Trophoblast cell (in vitro differentiated cells and primary cell): ENCODE measurements at regions not wholly inside any gene's neighbourhood (a gene's known extent, or its start where the extent isn't known, plus 50 kb on each side); places are given as distances from the start of the nearest gene placed in this dataset.

Experiments used
- DNase-seq, 2 donors: peaks; one replicate each; pipeline ENCODE4 v3.0.0-alpha.2; 2016
- H2AFZ ChIP-seq: 2 replicates; pipeline ENCODE4 v1.6.1; 2013; ENCODE audit warnings: low read length, moderate library complexity, mild to moderate bottlenecking; ENCODE audit not compliant: insufficient read depth, poor library complexity
- H2AK5ac ChIP-seq: 2 replicates; pipeline ENCODE4 v1.6.1; 2013; ENCODE audit warnings: mild to moderate bottlenecking, low read length
- H2BK120ac ChIP-seq: 2 replicates; pipeline ENCODE4 v1.6.1; 2013; ENCODE audit warnings: low read length, mild to moderate bottlenecking, moderate library complexity; ENCODE audit not compliant: insufficient read depth, poor library complexity
- H2BK12ac ChIP-seq: 2 replicates; pipeline ENCODE4 v1.6.1; 2013; ENCODE audit warnings: mild to moderate bottlenecking, low read length, moderate library complexity
- H2BK5ac ChIP-seq: 2 replicates; pipeline ENCODE4 v1.6.1; 2013; ENCODE audit warnings: low read length, low read depth, moderate library complexity, mild to moderate bottlenecking; ENCODE audit not compliant: poor library complexity
- H3K14ac ChIP-seq: 2 replicates; pipeline ENCODE4 v1.6.1; 2013; ENCODE audit warnings: mild to moderate bottlenecking, low read length
- H3K18ac ChIP-seq: 2 replicates; pipeline ENCODE4 v1.6.1; 2013; ENCODE audit warnings: mild to moderate bottlenecking, low read length
- H3K23ac ChIP-seq: 2 replicates; pipeline ENCODE4 v1.6.1; 2013; ENCODE audit warnings: low read length
- H3K27ac ChIP-seq: 2 replicates; pipeline ENCODE4 v1.5.1; 2013; ENCODE audit warnings: low read depth, mild to moderate bottlenecking, inconsistent platforms, low read length, moderate library complexity
- H3K27me3 ChIP-seq: 2 replicates; pipeline ENCODE4 v1.6.1; 2013; ENCODE audit warnings: inconsistent platforms, mild to moderate bottlenecking, low read length, moderate library complexity; ENCODE audit not compliant: insufficient read depth
- H3K36me3 ChIP-seq, 2 experiments: 1 replicate in 1 of 2; 2 replicates in 1 of 2; pipeline ENCODE4 v1.6.1; 2013; ENCODE audit warnings: low read length in 2 of 2, mild to moderate bottlenecking in 2 of 2, moderate library complexity in 1 of 2; ENCODE audit not compliant: insufficient read depth in 2 of 2, control insufficient read depth in 1 of 2
- H3K4ac ChIP-seq: 2 replicates; pipeline ENCODE4 v1.6.1; 2013; ENCODE audit warnings: low read depth, mild to moderate bottlenecking, low read length, moderate library complexity
- H3K4me1 ChIP-seq, 2 experiments: 1 replicate in 1 of 2; 2 replicates in 1 of 2; pipeline ENCODE4 v1.6.1; 2013; ENCODE audit warnings: low read length in 2 of 2, mild to moderate bottlenecking in 2 of 2, moderate library complexity in 1 of 2; ENCODE audit not compliant: insufficient read depth in 2 of 2, control insufficient read depth in 1 of 2
- H3K4me2 ChIP-seq: 2 replicates; pipeline ENCODE4 v1.6.1; 2013; ENCODE audit warnings: inconsistent platforms, mild to moderate bottlenecking, low read length, moderate library complexity
- H3K4me3 ChIP-seq: 2 replicates; pipeline ENCODE4 v1.5.1; 2013; ENCODE audit warnings: mild to moderate bottlenecking, low read depth, low read length, inconsistent platforms
- H3K79me1 ChIP-seq: one replicate; pipeline ENCODE4 v1.6.1; 2013; ENCODE audit warnings: low read length
- H3K79me2 ChIP-seq: 2 replicates; pipeline ENCODE4 v1.6.1; 2013; ENCODE audit warnings: low read length, mild to moderate bottlenecking; ENCODE audit not compliant: control insufficient read depth, insufficient read depth, poor library complexity
- H3K9ac ChIP-seq: 2 replicates; pipeline ENCODE4 v1.6.1; 2013; ENCODE audit warnings: mild to moderate bottlenecking, low read length
- H3K9me3 ChIP-seq: 2 replicates; pipeline ENCODE4 v1.6.1; 2013; ENCODE audit warnings: low read depth, mild to moderate bottlenecking, control low read depth, inconsistent platforms, low read length; ENCODE audit not compliant: insufficient read depth
- H4K12ac ChIP-seq: 2 replicates; pipeline ENCODE4 v1.6.1; 2013; ENCODE audit warnings: low read depth, mild to moderate bottlenecking, low read length, moderate library complexity
- H4K8ac ChIP-seq: 2 replicates; pipeline ENCODE4 v1.6.1; 2013; ENCODE audit warnings: low read depth, mild to moderate bottlenecking, low read length, moderate library complexity
- H4K91ac ChIP-seq: one replicate; pipeline ENCODE4 v1.6.1; 2013; ENCODE audit warnings: low read depth, mild to moderate bottlenecking, low read length, moderate library complexity
- WGBS: extraction: QIAGEN DNeasy Blood & Tissue Kit; methylation state at CpG from one replicate; pipeline ENCODE4 v1.1.7; 2013; ENCODE audit warnings: missing lambda C conversion rate; ENCODE audit not compliant: insufficient read length, insufficient coverage; ENCODE audit errors: extremely low coverage; 5-methylcytosine and 5-hydroxymethylcytosine counted together

DNA sequence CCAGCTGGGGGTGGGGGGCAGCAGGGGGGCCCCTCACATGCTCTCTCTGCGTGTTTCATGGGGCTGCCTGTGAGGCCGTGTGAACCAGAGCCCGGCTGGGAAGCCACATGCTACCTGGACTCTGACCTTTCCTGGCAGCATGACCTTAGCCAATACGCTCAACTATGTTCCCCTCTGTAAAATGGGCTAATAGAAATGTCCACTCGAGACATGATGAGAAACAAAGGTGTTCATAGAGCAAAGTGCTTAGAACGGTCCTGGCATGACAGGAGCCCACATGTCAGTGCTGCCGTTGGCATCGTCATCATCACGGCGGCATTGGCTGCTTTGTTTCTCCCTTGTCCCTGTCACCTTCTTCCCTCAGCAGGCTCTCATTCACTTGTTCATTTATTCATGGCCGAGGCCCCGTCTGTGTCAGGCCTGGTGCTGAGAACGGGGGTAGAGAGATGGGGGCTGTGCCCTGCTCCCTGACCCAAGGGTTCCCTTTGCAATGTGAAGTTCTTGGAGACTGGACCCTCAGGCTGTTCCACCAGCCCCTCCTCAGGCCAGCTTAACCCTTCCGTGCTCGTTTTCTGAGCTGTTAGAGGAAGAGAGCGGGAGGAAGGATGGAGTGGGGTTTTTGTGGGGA lies 291.4 kb downstream of the SEC14L1 start:
- Histone ChIP-seq H3K23ac (no peak overlapping the region), H3K14ac (no peak overlapping the region), H3K9me3 (no peaks in the 10 kb centered on the region), H2AFZ (no peak overlapping the region), H3K79me1 (no peaks in the 10 kb centered on the region), H3K27me3 (no peaks in the 10 kb centered on the region), H2BK5ac (peak overlapping the region; percentile 3), H2AK5ac (no peak overlapping the region), H3K9ac (no peak overlapping the region), H3K4me1 (peaks cover 26 to 39% of the 10 kb centered on the region in 2 experiments), H3K36me3 (peaks cover 0 to 3% of the 10 kb centered on the region in 2 experiments), H3K18ac (no peak overlapping the region), H4K12ac (no peak overlapping the region), H4K91ac (no peak overlapping the region), H3K79me2 (no peaks in the 10 kb centered on the region), H4K8ac (no peak overlapping the region), H2BK12ac (peak overlapping the region; percentile 10), H3K4me2 (no peak overlapping the region), H3K27ac (no peak overlapping the region), H3K4me3 (no peak overlapping the region), H2BK120ac (no peak overlapping the region), H3K4ac (no peak overlapping the region)
- WGBS = no CpG with 5 or more reads among the region's 16 CpGs
- no peak for DNase-seq

- Histone ChIP-seq H4K12ac (no peak overlapping the region), H3K79me1 (no peaks in the 10 kb centered on the region), H2BK5ac (no peak overlapping the region), H2AK5ac (no peak overlapping the region), H2BK12ac (no peak overlapping the region), H3K36me3 (peaks cover 0 to 3% of the 10 kb centered on the region in 2 experiments), H3K9me3 (no peaks in the 10 kb centered on the region), H3K14ac (no peak overlapping the region), H4K8ac (no peak overlapping the region), H3K23ac (no peak overlapping the region), H3K4me1 (peaks cover 21 to 33% of the 10 kb centered on the region in 2 experiments), H3K27ac (no peak overlapping the region), H4K91ac (no peak overlapping the region), H3K4me3 (no peak overlapping the region), H3K9ac (no peak overlapping the region), H3K79me2 (no peaks in the 10 kb centered on the region), H3K4me2 (no peak overlapping the region), H3K18ac (peak overlapping the region; percentile 8), H2BK120ac (no peak overlapping the region), H3K27me3 (no peaks in the 10 kb centered on the region), H3K4ac (no peak overlapping the region), H2AFZ (no peak overlapping the region)
- WGBS = no CpG with 5 or more reads among the region's 10 CpGs
- no peak for DNase-seq
These were observed 292.0 kb downstream of the SEC14L1 start for GRCh38 chr17:77432742-77433141.

- H4K91ac ChIP-seq = no peak overlapping the region
- DNase-seq = no peak
These were observed 292.8 kb downstream of the SEC14L1 start for GRCh38 chr17:77433385-77434135.

GRCh38 chr17:77434136-77435114 lies 293.7 kb downstream of the SEC14L1 start:
- no peak overlapping the region for H4K12ac ChIP-seq
- no peak overlapping the region for H3K4me2 ChIP-seq
- peaks cover 20 to 33% of the 10 kb centered on the region in 2 experiments for H3K4me1 ChIP-seq
- no peak overlapping the region for H3K14ac ChIP-seq
- H2BK12ac ChIP-seq = no peak overlapping the region
- H3K79me2 ChIP-seq = peaks cover 2% of the 10 kb centered on the region
- no peak overlapping the region for H3K27ac ChIP-seq
- H3K79me1 ChIP-seq = no peaks in the 10 kb centered on the region
- no peak overlapping the region for H3K4ac ChIP-seq
- H4K91ac ChIP-seq = no peak overlapping the region
- H2BK5ac ChIP-seq = no peak overlapping the region
- H3K4me3 ChIP-seq = no peak overlapping the region
- peak overlapping the region; percentile 8 for H3K18ac ChIP-seq
- H4K8ac ChIP-seq = no peak overlapping the region
- no peak overlapping the region for H3K9ac ChIP-seq
- no peak for DNase-seq
- no CpG with 5 or more reads among the region's 26 CpGs for WGBS
- peaks cover 2% of the 10 kb centered on the region for H3K9me3 ChIP-seq
- H3K36me3 ChIP-seq = peaks cover 0 to 5% of the 10 kb centered on the region in 2 experiments
- H2AFZ ChIP-seq = no peak overlapping the region
- H2AK5ac ChIP-seq = no peak overlapping the region
- H3K23ac ChIP-seq = no peak overlapping the region
- no peak overlapping the region for H2BK120ac ChIP-seq
- no peaks in the 10 kb centered on the region for H3K27me3 ChIP-seq

More at GRCh38 chr17:77433385-77434135, 292.8 kb downstream of the SEC14L1 start:
- no peak overlapping the region for H2AK5ac ChIP-seq
- no peak overlapping the region for H4K8ac ChIP-seq
- no CpG with 5 or more reads among the region's 27 CpGs for WGBS
- no peak overlapping the region for H2BK12ac ChIP-seq
- no peaks in the 10 kb centered on the region for H3K79me1 ChIP-seq
- H3K4me3 ChIP-seq = no peak overlapping the region
- no peak overlapping the region for H4K12ac ChIP-seq
- H2BK5ac ChIP-seq = no peak overlapping the region
- H3K4me2 ChIP-seq = no peak overlapping the region
- no peaks in the 10 kb centered on the region for H3K9me3 ChIP-seq
- H3K4ac ChIP-seq = peak overlapping the region; percentile 3
- no peaks in the 10 kb centered on the region for H3K27me3 ChIP-seq
- no peak overlapping the region for H2AFZ ChIP-seq
- H3K4me1 ChIP-seq = peaks cover 20 to 32% of the 10 kb centered on the region in 2 experiments
- no peaks in the 10 kb centered on the region for H3K79me2 ChIP-seq
- no peak overlapping the region for H3K14ac ChIP-seq
- H3K23ac ChIP-seq = no peak overlapping the region
- no peak overlapping the region for H3K27ac ChIP-seq
- H3K36me3 ChIP-seq = peaks cover 0 to 3% of the 10 kb centered on the region in 2 experiments
- H2BK120ac ChIP-seq = no peak overlapping the region
- H3K18ac ChIP-seq = no peak overlapping the region
- no peak overlapping the region for H3K9ac ChIP-seq
